Bronchial epithelial cell (primary cell): ENCODE measurements at regions not wholly inside any gene's neighbourhood (a gene's known extent, or its start where the extent isn't known, plus 50 kb on each side); places are given as distances from the start of the nearest gene placed in this dataset.
"Not testable (repeated sequence)": the region's sequence is repeated elsewhere in the genome, so short reads cannot be mapped to it uniquely, and the experiment has no call there.

Experiments
- DNase-seq: peaks from one replicate; pipeline ENCODE4 v3.0.0-alpha.2; 2010; ENCODE audit warnings: low read depth
- FAIRE-seq: peaks from 2 replicates; lab custom pipeline; 2011; peaks lifted over from hg19 to GRCh38; lab: Jason Lieb, UNC
- H3K27me3 ChIP-seq: 2 replicates; pipeline ENCODE4 v1.5.1; 2011; ENCODE audit warnings: low read length; ENCODE audit not compliant: control insufficient read depth, insufficient read depth
- H3K36me3 ChIP-seq: 2 replicates; pipeline ENCODE4 v1.5.1; 2011; ENCODE audit warnings: low read length; ENCODE audit not compliant: control insufficient read depth, insufficient read depth
- H3K4me3 ChIP-seq: 2 replicates; pipeline ENCODE4 v1.5.1; 2011; ENCODE audit warnings: mild to moderate bottlenecking, low read depth, low read length, control low read depth
- CTCF ChIP-seq: IDR thresholded peaks from 2 replicates; pipeline ENCODE4 v1.5.1; 2011; ENCODE audit warnings: mild to moderate bottlenecking, moderate library complexity, low read length, control low read depth, inconsistent platforms; ENCODE audit not compliant: insufficient read depth, severe bottlenecking

GRCh38 chr7:19915596-19915995, 142.2 kb upstream of the TMEM196 start:
- Histone ChIP-seq H3K36me3 (no peaks in the 10 kb centered on the region), H3K27me3 (no peaks in the 10 kb centered on the region), H3K4me3 (no peak overlapping the region)
- FAIRE-seq (no peak), DNase-seq (no peak)
- no peak for TF ChIP-seq CTCF

- TF ChIP-seq CTCF: no peak
- DNase-seq (no peak), FAIRE-seq (no peak)
- Histone ChIP-seq H3K36me3 (no peaks in the 10 kb centered on the region), H3K27me3 (no peaks in the 10 kb centered on the region), H3K4me3 (no peak overlapping the region)
Observed at GRCh38 chr7:19914866-19915265, 141.4 kb upstream of the TMEM196 start.

GRCh38 chr7:19900118-19900517, 126.7 kb upstream of the TMEM196 start:
- Histone ChIP-seq H3K4me3 (no peak overlapping the region), H3K36me3 (no peaks in the 10 kb centered on the region), H3K27me3 (no peaks in the 10 kb centered on the region)
- TF ChIP-seq CTCF: no peak
- FAIRE-seq (no peak), DNase-seq (no peak)

GRCh38 chr7:19899529-19899928, 126.1 kb upstream of the TMEM196 start:
- H3K27me3 ChIP-seq: no peaks in the 10 kb centered on the region
- FAIRE-seq (no peak), DNase-seq (peak; percentile 17)
- no peak for TF ChIP-seq CTCF
- no peaks in the 10 kb centered on the region for H3K36me3 ChIP-seq
- no peak overlapping the region for H3K4me3 ChIP-seq

- not testable (repeated sequence) for DNase-seq, FAIRE-seq, H3K27me3 ChIP-seq
Observed at GRCh38 chr7:19882893-19883292, 109.5 kb upstream of the TMEM196 start.

GRCh38 chr7:19872094-19872493, 98.7 kb upstream of the TMEM196 start:
- DNase-seq (no peak), FAIRE-seq (no peak)
- Histone ChIP-seq H3K27me3 (no peaks in the 10 kb centered on the region), H3K4me3 (no peak overlapping the region), H3K36me3 (no peaks in the 10 kb centered on the region)
- no peak for TF ChIP-seq CTCF

More at GRCh38 chr7:19882893-19883292, 109.5 kb upstream of the TMEM196 start:
- H3K36me3 ChIP-seq, H3K4me3 ChIP-seq: not testable (repeated sequence)
